ENCODE measurements at regions not wholly inside any gene's neighbourhood (a gene's known extent, or its start where the extent isn't known, plus 50 kb on each side); places are given as distances from the start of the nearest gene placed in this dataset.

DNA sequence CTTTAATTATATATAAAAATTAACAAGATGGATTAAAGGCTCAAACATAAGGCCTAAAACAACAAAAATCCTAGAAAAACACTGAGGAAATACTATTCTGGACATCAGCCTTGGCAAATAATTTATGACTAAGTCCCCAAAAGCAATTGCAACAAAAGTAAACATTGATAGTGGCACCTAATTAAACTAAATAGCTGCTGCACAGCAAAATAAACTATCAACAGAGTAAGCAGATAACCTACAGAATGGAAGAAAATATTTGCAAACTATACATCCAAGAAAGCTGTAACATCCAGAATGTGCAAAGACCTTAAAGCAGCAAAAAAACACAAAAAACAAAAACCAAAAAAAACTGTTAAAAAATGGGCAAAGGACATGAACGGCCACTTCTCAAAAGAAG is 384.0 kb upstream of the SEMA3D start:
- no peaks in the 10 kb centered on the region for H3K27me3 ChIP-seq (ENCODE audit: control insufficient read depth, insufficient read depth, low read length)
- H3K4me3 ChIP-seq (ENCODE audit: low read depth, low read length), result no peak overlapping the region
- no peaks in the 10 kb centered on the region for H3K36me3 ChIP-seq (ENCODE audit: control insufficient read depth, insufficient read depth, low read length)
- no peak for TF ChIP-seq CTCF (IDR thresholded peaks at IDR 0.05; ENCODE audit: insufficient read depth, low read length, severe bottlenecking)
- DNase-seq (ENCODE audit: low read depth) (no peak), FAIRE-seq (no peak)

DNA sequence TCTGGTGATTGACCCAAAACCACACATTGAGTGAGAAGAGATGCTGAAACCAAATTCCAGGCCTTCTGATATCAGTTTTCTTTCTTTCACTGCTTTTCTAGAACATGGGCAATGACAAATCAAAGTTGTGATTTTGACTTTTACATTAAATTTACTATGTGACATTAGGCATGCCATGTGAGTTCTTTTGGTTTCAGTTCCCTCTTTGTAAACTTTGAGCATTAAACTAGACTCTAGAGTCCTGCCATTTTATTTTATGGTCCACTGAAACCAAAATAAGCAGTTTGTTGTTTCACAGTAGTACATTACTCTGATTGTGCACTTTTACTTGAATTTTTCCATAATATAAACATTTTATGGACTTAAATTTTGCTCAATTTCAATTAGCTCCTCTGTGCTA is 381.1 kb upstream of the SEMA3D start:
- TF ChIP-seq CTCF (IDR thresholded peaks at IDR 0.05; ENCODE audit: insufficient read depth, low read length, severe bottlenecking), result no peak

DNA sequence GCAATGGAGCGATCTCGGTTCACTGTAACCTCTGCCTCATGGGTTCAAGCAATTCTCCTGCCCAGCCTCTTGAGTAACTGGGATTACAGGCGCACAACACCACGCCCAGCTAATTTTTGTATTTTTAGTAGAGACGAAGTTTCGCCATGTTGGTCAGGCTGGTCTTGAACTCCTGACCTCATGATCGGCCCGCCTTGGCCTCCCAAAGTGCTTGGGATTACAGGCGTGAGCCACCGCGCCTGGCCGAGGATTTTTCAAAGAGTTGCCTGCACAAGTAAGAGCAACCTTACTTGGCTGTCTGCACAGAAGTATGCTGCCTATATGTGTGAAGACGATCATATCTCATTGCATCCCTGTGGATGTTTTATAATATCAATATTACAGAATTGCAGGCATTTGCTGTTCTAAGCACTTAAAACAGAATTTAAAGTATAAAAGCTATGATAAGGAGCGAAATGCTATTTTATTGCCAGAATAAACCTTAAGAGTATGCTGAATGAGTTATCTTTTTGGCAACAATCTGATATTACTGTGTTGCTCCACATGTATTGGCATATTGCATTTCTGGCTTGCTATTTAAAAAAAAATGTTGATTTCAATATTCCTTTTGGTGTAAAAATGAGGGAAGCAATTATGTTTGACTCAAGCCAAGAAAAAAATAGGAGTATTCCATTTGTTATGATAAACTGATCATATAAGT is 379.4 kb upstream of the SEMA3D start:
- no peaks in the 10 kb centered on the region for H3K36me3 ChIP-seq (ENCODE audit: control insufficient read depth, insufficient read depth, low read length)
- no peak overlapping the region for H3K4me3 ChIP-seq (ENCODE audit: low read depth, low read length)
- FAIRE-seq, result no peak
- TF ChIP-seq CTCF (IDR thresholded peaks at IDR 0.05; ENCODE audit: insufficient read depth, low read length, severe bottlenecking), result no peak
- no peaks in the 10 kb centered on the region for H3K27me3 ChIP-seq (ENCODE audit: control insufficient read depth, insufficient read depth, low read length)
- no peak for DNase-seq (ENCODE audit: low read depth)

More for the DNA sequence above, 381.1 kb upstream of the SEMA3D start:
- Histone ChIP-seq H3K36me3 (ENCODE audit: control insufficient read depth, insufficient read depth, low read length) (no peaks in the 10 kb centered on the region), H3K4me3 (ENCODE audit: low read depth, low read length) (no peak overlapping the region), H3K27me3 (ENCODE audit: control insufficient read depth, insufficient read depth, low read length) (no peaks in the 10 kb centered on the region)
- FAIRE-seq (no peak), DNase-seq (ENCODE audit: low read depth) (no peak)

- DNase-seq (ENCODE audit: low read depth) (no peak), FAIRE-seq (no peak)
- Histone ChIP-seq H3K36me3 (ENCODE audit: control insufficient read depth, insufficient read depth, low read length) (no peaks in the 10 kb centered on the region), H3K4me3 (ENCODE audit: low read depth, low read length) (no peak overlapping the region), H3K27me3 (ENCODE audit: control insufficient read depth, insufficient read depth, low read length) (no peaks in the 10 kb centered on the region)
- TF ChIP-seq CTCF (IDR thresholded peaks at IDR 0.05; ENCODE audit: insufficient read depth, low read length, severe bottlenecking), result no peak
These were observed 378.4 kb upstream of the SEMA3D start for GRCh38 chr7:85565276-85565675.

- no peaks in the 10 kb centered on the region for H3K36me3 ChIP-seq (ENCODE audit: control insufficient read depth, insufficient read depth, low read length)
- H3K4me3 ChIP-seq (ENCODE audit: low read depth, low read length), result no peak overlapping the region
- H3K27me3 ChIP-seq (ENCODE audit: control insufficient read depth, insufficient read depth, low read length), result no peaks in the 10 kb centered on the region
- TF ChIP-seq CTCF (IDR thresholded peaks at IDR 0.05; ENCODE audit: insufficient read depth, low read length, severe bottlenecking), result no peak
- FAIRE-seq, result no peak
- DNase-seq (ENCODE audit: low read depth), result no peak
These were observed 378.0 kb upstream of the SEMA3D start for GRCh38 chr7:85564861-85565260.

GRCh38 chr7:85561706-85562105 is 374.9 kb upstream of the SEMA3D start:
- no peak for FAIRE-seq
- H3K27me3 ChIP-seq (ENCODE audit: control insufficient read depth, insufficient read depth, low read length), result no peaks in the 10 kb centered on the region
- no peak for DNase-seq (ENCODE audit: low read depth)
- no peak for TF ChIP-seq CTCF (IDR thresholded peaks at IDR 0.05; ENCODE audit: insufficient read depth, low read length, severe bottlenecking)
- H3K36me3 ChIP-seq (ENCODE audit: control insufficient read depth, insufficient read depth, low read length), result no peaks in the 10 kb centered on the region
- no peak overlapping the region for H3K4me3 ChIP-seq (ENCODE audit: low read depth, low read length)
